Prostate gland (tissue), 2 donors: ENCODE measurements at regions not wholly inside any gene's neighbourhood (a gene's known extent, or its start where the extent isn't known, plus 50 kb on each side); places are given as distances from the start of the nearest gene placed in this dataset.
"Not testable (repeated sequence)": the region's sequence is repeated elsewhere in the genome, so short reads cannot be mapped to it uniquely, and the experiment has no call there.

Experiments
- DNase-seq: peaks from one replicate; pipeline ENCODE4 v3.0.0-alpha.2; 2019; ENCODE audit warnings: low spot score
- H3K27ac ChIP-seq, 2 donors: fragments of 200-600 bp; sonication (generic); 2 replicates each; pipeline ENCODE4 v1.5.1; 2017 to 2019
- H3K27me3 ChIP-seq: fragments of 200-600 bp; sonication (generic); replicated peaks from 2 replicates; pipeline ENCODE4 v1.5.1; 2019; ENCODE audit not compliant: insufficient read depth
- H3K36me3 ChIP-seq, 2 donors: fragments of 200-600 bp; sonication (generic); 1 replicate in 1 of 2; 2 replicates in 1 of 2; pipeline versions ENCODE4 v1.5.1 to v1.8.1; 2017 to 2019
- H3K4me1 ChIP-seq: fragments of 200-600 bp; sonication (generic); replicated peaks from 2 replicates; pipeline ENCODE4 v1.5.1; 2019
- H3K4me3 ChIP-seq, 2 donors: fragments of 200-600 bp; sonication (generic); 2 replicates each; pipeline ENCODE4 v1.5.1; 2017 to 2019
- H3K9me3 ChIP-seq: fragments of 200-600 bp; sonication (generic); 2 replicates; pipeline ENCODE4 v1.5.1; 2017
- CTCF ChIP-seq, 4 experiments: fragments of 200-600 bp in 2 of 4; fragments of 450-650 bp in 2 of 4; sonication (generic) in 2 of 4; IDR thresholded peaks; 1 replicate in 3 of 4; 2 replicates in 1 of 4; pipeline ENCODE4 v1.5.1; 2016 to 2019; ENCODE audit warnings: antibody characterized with exemption in 4 of 4, mild to moderate bottlenecking in 2 of 4, moderate library complexity in 2 of 4
- POLR2A ChIP-seq: fragments of 450-650 bp; IDR thresholded peaks from one replicate; pipeline ENCODE4 v1.6.1; 2016; ENCODE audit warnings: antibody characterized with exemption, mild to moderate bottlenecking
- POLR2AphosphoS5 ChIP-seq: sonication (generic); formaldehyde crosslinking; IDR thresholded peaks from one replicate; pipeline ENCODE4 v1.6.1; 2017; ENCODE audit warnings: antibody characterized with exemption
- WGBS: methylation state at CpG from one replicate; pipeline ENCODE4 v1.1.5; 2018; 5-methylcytosine and 5-hydroxymethylcytosine counted together
- intact Hi-C: fragments of 100-400 bp; cut with DNase I; formaldehyde crosslinking; loops from one replicate; pipeline ENCODE4 v1.14.2; 2022

DNA sequence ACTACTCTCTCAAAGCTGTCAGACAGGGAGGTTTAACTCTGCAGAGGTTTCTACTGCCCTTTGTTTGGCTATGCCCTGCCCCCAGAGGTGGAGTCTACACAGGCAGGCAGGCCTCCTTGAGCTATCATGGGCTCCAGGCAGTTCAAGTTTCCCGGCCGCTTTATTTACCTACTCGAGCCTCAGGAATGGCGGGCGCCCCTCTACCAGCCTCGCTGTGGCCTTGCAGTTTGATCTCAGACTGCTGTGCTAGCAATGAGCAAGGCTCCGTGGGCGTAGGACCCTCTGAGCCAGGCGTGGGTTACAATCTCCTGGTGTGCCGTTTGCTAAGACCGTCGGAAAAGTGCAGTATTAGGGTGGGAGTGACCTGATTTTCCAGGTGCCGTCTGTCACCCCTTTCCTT, 124.3 kb downstream of the PTCHD1 start:
- H3K36me3 ChIP-seq, H3K27ac ChIP-seq, H3K27me3 ChIP-seq, H3K4me1 ChIP-seq, intact Hi-C loops, H3K9me3 ChIP-seq, H3K4me3 ChIP-seq, DNase-seq: not testable (repeated sequence)
- WGBS = 93% methylated on average over 3 of the region's 13 CpGs

GRCh38 chrX:23465105-23465791, 130.6 kb downstream of the PTCHD1 start:
- H3K4me3 ChIP-seq = no peak overlapping the region
- no peaks in the 10 kb centered on the region for H3K36me3 ChIP-seq
- intact Hi-C loops = no loop called here
- no peak overlapping the region for H3K27ac ChIP-seq
- TF ChIP-seq POLR2AphosphoS5 (no peak), CTCF (IDR thresholded peaks at IDR 0.05) (no peak)
- WGBS = 95% methylated on average over 3 of the region's 3 CpGs
- DNase-seq = no peak
- no peaks in the 10 kb centered on the region for H3K4me1 ChIP-seq
- no peaks in the 10 kb centered on the region for H3K27me3 ChIP-seq
- H3K9me3 ChIP-seq = no peaks in the 10 kb centered on the region

GRCh38 chrX:23465985-23466384, 131.3 kb downstream of the PTCHD1 start:
- no peak for TF ChIP-seq POLR2A
- no peak for TF ChIP-seq CTCF (IDR thresholded peaks at IDR 0.05)
- TF ChIP-seq POLR2AphosphoS5 = no peak
- H3K36me3 ChIP-seq = no peaks in the 10 kb centered on the region
- H3K27me3 ChIP-seq = no peaks in the 10 kb centered on the region
- intact Hi-C loops = no loop called here
- no peaks in the 10 kb centered on the region for H3K4me1 ChIP-seq
- no peak overlapping the region for H3K27ac ChIP-seq
- no peak for DNase-seq
- no peaks in the 10 kb centered on the region for H3K9me3 ChIP-seq
- WGBS = 68% methylated on average over 2 of the region's 2 CpGs
- no peak overlapping the region for H3K4me3 ChIP-seq

DNA sequence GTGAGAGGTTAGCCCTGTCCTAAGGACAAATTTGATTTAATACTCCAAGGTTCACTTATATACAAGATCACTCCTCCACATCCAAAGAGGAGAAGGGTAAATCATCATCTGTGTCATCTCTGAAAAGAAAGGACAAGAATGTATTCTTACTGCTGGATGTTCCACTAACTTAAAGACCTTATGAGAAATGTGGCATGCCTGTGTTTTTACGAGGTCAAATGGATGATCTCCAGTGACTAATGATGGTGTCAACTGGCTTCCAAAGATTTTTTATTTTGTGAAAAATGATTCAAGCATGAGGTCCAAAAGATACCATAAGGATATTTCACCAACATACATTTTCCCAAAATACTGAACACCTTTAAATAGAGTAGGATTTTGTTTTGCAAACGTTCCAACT, 143.4 kb downstream of the PTCHD1 start:
- Histone ChIP-seq H3K9me3 (no peaks in the 10 kb centered on the region), H3K27me3 (no peaks in the 10 kb centered on the region), H3K27ac (no peak overlapping the region), H3K36me3 (no peaks in the 10 kb centered on the region), H3K4me3 (no peak overlapping the region), H3K4me1 (no peaks in the 10 kb centered on the region)
- WGBS = 80% methylated on average over 2 of the region's 2 CpGs
- TF ChIP-seq POLR2A (no peak), POLR2AphosphoS5 (no peak), CTCF (IDR thresholded peaks at IDR 0.05) (no peak)
- intact Hi-C loops = no loop called here
- DNase-seq = no peak

- Histone ChIP-seq H3K9me3 (no peaks in the 10 kb centered on the region), H3K4me1 (no peaks in the 10 kb centered on the region), H3K36me3 (no peaks in the 10 kb centered on the region), H3K27me3 (no peaks in the 10 kb centered on the region), H3K27ac (no peak overlapping the region), H3K4me3 (no peak overlapping the region)
- intact Hi-C loops = no loop called here
- 49% methylated on average over 3 of the region's 3 CpGs for WGBS
- no peak for DNase-seq
- TF ChIP-seq POLR2A = no peak
- no peak for TF ChIP-seq CTCF (IDR thresholded peaks at IDR 0.05)
- no peak for TF ChIP-seq POLR2AphosphoS5
Measured at GRCh38 chrX:23478561-23478960, 143.9 kb downstream of the PTCHD1 start.
